ENCODE measurements at regions not wholly inside any gene's neighbourhood (a gene's known extent, or its start where the extent isn't known, plus 50 kb on each side); places are given as distances from the start of the nearest gene placed in this dataset.

DNA sequence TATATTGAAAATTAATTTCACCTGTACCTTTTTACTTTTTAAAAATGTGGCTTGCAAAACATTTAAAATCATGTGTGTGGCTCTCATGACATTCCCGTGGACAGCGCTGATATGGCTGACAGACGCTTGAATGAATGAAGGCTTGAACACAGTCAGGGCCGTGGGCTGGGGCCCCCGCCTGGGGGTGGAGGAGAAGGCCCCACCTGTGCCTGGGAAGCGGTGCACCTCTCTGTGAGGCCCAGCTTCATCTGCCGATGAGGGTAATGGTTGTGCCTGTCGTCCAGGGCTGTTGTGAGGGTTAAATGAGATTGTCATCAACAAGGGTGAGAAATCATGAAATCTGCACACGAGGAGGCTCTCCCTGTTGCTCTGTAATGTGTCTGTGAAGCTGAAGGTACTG, 85.9 kb upstream of the PRR23E start:
- Histone ChIP-seq H4K91ac (ENCODE audit: low read depth, low read length) (no peak overlapping the region), H3K4ac (ENCODE audit: low read depth, low read length) (no peak overlapping the region), H3K79me2 (ENCODE audit: control insufficient read depth, insufficient read depth, low read length, poor library complexity) (no peaks in the 10 kb centered on the region), H4K8ac (ENCODE audit: low read depth, low read length) (no peak overlapping the region), H2AFZ (ENCODE audit: insufficient read depth, low read length, poor library complexity) (no peak overlapping the region), H3K79me1 (ENCODE audit: low read length) (no peaks in the 10 kb centered on the region), H3K9ac (ENCODE audit: low read length) (no peak overlapping the region), H3K14ac (ENCODE audit: low read length) (no peak overlapping the region), H3K27ac (ENCODE audit: low read depth, low read length) (no peak overlapping the region), H2BK120ac (ENCODE audit: insufficient read depth, low read length, poor library complexity) (no peak overlapping the region), H3K9me3 (ENCODE audit: insufficient read depth, low read depth, low read length) (peaks cover 4% of the 10 kb centered on the region), H3K27me3 (ENCODE audit: insufficient read depth, low read length) (no peaks in the 10 kb centered on the region), H2BK5ac (ENCODE audit: low read depth, low read length, poor library complexity) (no peak overlapping the region), H3K23ac (ENCODE audit: low read length) (no peak overlapping the region), H3K36me3 (ENCODE audit: control insufficient read depth in 1 of 2, insufficient read depth in 2 of 2, low read length in 2 of 2) (no peaks in the 10 kb centered on the region), H2BK12ac (ENCODE audit: low read length) (no peak overlapping the region), H4K12ac (ENCODE audit: low read depth, low read length) (no peak overlapping the region), H3K4me2 (ENCODE audit: low read length) (no peak overlapping the region), H3K4me1 (ENCODE audit: control insufficient read depth in 1 of 2, insufficient read depth in 2 of 2, low read length in 2 of 2) (no peaks in the 10 kb centered on the region), H3K4me3 (ENCODE audit: low read depth, low read length) (no peak overlapping the region), H3K18ac (ENCODE audit: low read length) (no peak overlapping the region), H2AK5ac (ENCODE audit: low read length) (no peak overlapping the region)
- no peak for DNase-seq
- WGBS (ENCODE audit: extremely low coverage, insufficient coverage, insufficient read length): no CpG with 5 or more reads among the region's 9 CpGs

DNA sequence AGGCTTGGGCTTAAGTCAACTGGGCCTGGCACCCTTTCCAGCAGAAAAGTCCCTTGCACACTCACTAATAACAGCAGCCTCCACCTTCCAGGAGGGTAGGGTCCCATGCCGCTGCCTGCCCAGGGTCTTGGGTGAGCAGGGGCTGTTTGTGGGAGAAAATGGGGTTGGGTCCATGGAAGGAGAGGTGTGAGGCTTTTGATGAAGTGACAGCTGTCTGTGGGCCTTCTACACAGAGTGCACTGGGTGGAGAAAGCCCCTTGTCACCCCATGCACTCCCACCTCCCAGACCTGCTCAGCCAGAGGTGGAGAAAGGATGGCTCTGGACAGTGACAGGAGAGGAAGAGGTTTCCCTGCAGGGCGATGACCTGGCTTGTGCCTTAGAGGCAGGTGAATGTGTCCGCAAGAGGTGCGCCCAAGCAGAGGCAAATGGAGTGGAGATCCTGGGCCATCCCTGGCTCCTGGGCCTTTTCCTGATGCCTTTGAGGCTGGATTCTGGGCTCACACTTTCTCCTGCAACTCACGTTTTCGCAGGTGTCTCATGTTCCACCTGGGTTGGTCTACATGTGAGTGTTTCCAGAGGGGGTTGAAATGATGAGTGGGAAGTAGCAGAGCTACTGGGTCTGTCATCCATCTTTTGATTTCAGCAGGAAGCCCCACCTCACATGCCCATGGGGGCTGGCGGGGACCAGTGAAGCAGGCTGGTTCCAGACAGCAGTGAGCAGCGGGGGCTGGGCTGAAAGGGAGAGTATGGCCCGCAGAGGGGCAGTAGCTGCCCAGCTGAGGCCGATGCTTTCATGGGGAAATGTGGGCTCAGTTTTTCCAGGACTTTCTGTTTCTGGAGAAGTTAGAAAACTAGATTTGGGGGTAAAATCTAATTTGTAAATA, 85.2 kb upstream of the PRR23E start:
- no peaks in the 10 kb centered on the region for H3K79me1 ChIP-seq (ENCODE audit: low read length)
- H3K79me2 ChIP-seq (ENCODE audit: control insufficient read depth, insufficient read depth, low read length, poor library complexity): no peaks in the 10 kb centered on the region
- no peak overlapping the region for H3K14ac ChIP-seq (ENCODE audit: low read length)
- peaks cover 5% of the 10 kb centered on the region for H3K9me3 ChIP-seq (ENCODE audit: insufficient read depth, low read depth, low read length)
- H3K18ac ChIP-seq (ENCODE audit: low read length): no peak overlapping the region
- no peaks in the 10 kb centered on the region for H3K36me3 ChIP-seq (ENCODE audit: control insufficient read depth in 1 of 2, insufficient read depth in 2 of 2, low read length in 2 of 2)
- H4K8ac ChIP-seq (ENCODE audit: low read depth, low read length): no peak overlapping the region
- H3K9ac ChIP-seq (ENCODE audit: low read length): no peak overlapping the region
- WGBS (ENCODE audit: extremely low coverage, insufficient coverage, insufficient read length): no CpG with 5 or more reads among the region's 10 CpGs
- no peak overlapping the region for H4K91ac ChIP-seq (ENCODE audit: low read depth, low read length)
- H3K4me1 ChIP-seq (ENCODE audit: control insufficient read depth in 1 of 2, insufficient read depth in 2 of 2, low read length in 2 of 2): no peaks in the 10 kb centered on the region
- H4K12ac ChIP-seq (ENCODE audit: low read depth, low read length): no peak overlapping the region
- H3K4me3 ChIP-seq (ENCODE audit: low read depth, low read length): no peak overlapping the region
- no peak overlapping the region for H2BK12ac ChIP-seq (ENCODE audit: low read length)
- H3K4me2 ChIP-seq (ENCODE audit: low read length): no peak overlapping the region
- no peak overlapping the region for H3K23ac ChIP-seq (ENCODE audit: low read length)
- no peaks in the 10 kb centered on the region for H3K27me3 ChIP-seq (ENCODE audit: insufficient read depth, low read length)
- no peak overlapping the region for H2AK5ac ChIP-seq (ENCODE audit: low read length)
- H2BK120ac ChIP-seq (ENCODE audit: insufficient read depth, low read length, poor library complexity): no peak overlapping the region
- no peak overlapping the region for H2AFZ ChIP-seq (ENCODE audit: insufficient read depth, low read length, poor library complexity)
- H2BK5ac ChIP-seq (ENCODE audit: low read depth, low read length, poor library complexity): no peak overlapping the region
- no peak for DNase-seq
- H3K4ac ChIP-seq (ENCODE audit: low read depth, low read length): no peak overlapping the region
- no peak overlapping the region for H3K27ac ChIP-seq (ENCODE audit: low read depth, low read length)

DNA sequence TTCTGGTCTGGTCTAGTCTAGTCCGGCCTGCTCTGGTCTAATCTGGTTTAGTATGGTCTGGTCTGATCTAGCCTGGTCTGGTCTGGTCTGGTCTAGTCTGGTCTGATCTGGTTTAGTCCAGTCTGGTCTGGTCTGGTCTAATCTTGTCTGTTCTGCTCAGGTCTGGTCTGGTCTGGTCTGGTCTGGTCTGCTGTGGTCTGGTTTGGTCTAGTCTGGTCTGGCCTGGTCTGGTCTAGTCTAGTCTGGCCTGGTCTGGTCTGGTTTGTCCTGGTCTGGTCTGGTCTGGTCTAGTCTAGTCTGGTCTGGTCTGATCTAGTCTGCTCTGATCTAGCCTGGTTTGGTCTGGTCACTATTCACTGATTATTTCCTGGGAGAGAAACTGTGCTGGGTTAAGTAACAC, 84.1 kb upstream of the PRR23E start:
- Histone ChIP-seq H2AK5ac (ENCODE audit: low read length) (no peak overlapping the region), H3K23ac (ENCODE audit: low read length) (no peak overlapping the region), H3K27ac (ENCODE audit: low read depth, low read length) (no peak overlapping the region), H3K9ac (ENCODE audit: low read length) (no peak overlapping the region), H2BK12ac (ENCODE audit: low read length) (no peak overlapping the region), H2AFZ (ENCODE audit: insufficient read depth, low read length, poor library complexity) (no peak overlapping the region), H4K8ac (ENCODE audit: low read depth, low read length) (no peak overlapping the region), H3K14ac (ENCODE audit: low read length) (no peak overlapping the region), H3K79me1 (ENCODE audit: low read length) (no peaks in the 10 kb centered on the region), H4K91ac (ENCODE audit: low read depth, low read length) (no peak overlapping the region), H3K27me3 (ENCODE audit: insufficient read depth, low read length) (no peaks in the 10 kb centered on the region), H3K4ac (ENCODE audit: low read depth, low read length) (no peak overlapping the region), H3K18ac (ENCODE audit: low read length) (no peak overlapping the region), H3K9me3 (ENCODE audit: insufficient read depth, low read depth, low read length) (peaks cover 5% of the 10 kb centered on the region), H3K36me3 (ENCODE audit: control insufficient read depth in 1 of 2, insufficient read depth in 2 of 2, low read length in 2 of 2) (no peaks in the 10 kb centered on the region), H3K4me1 (ENCODE audit: control insufficient read depth in 1 of 2, insufficient read depth in 2 of 2, low read length in 2 of 2) (no peaks in the 10 kb centered on the region), H3K4me2 (ENCODE audit: low read length) (no peak overlapping the region), H4K12ac (ENCODE audit: low read depth, low read length) (no peak overlapping the region), H3K79me2 (ENCODE audit: control insufficient read depth, insufficient read depth, low read length, poor library complexity) (no peaks in the 10 kb centered on the region), H2BK120ac (ENCODE audit: insufficient read depth, low read length, poor library complexity) (no peak overlapping the region), H2BK5ac (ENCODE audit: low read depth, low read length, poor library complexity) (no peak overlapping the region), H3K4me3 (ENCODE audit: low read depth, low read length) (no peak overlapping the region)
- WGBS (ENCODE audit: extremely low coverage, insufficient coverage, insufficient read length): no CpG with 5 or more reads among the region's 1 CpG
- DNase-seq: no peak

DNA sequence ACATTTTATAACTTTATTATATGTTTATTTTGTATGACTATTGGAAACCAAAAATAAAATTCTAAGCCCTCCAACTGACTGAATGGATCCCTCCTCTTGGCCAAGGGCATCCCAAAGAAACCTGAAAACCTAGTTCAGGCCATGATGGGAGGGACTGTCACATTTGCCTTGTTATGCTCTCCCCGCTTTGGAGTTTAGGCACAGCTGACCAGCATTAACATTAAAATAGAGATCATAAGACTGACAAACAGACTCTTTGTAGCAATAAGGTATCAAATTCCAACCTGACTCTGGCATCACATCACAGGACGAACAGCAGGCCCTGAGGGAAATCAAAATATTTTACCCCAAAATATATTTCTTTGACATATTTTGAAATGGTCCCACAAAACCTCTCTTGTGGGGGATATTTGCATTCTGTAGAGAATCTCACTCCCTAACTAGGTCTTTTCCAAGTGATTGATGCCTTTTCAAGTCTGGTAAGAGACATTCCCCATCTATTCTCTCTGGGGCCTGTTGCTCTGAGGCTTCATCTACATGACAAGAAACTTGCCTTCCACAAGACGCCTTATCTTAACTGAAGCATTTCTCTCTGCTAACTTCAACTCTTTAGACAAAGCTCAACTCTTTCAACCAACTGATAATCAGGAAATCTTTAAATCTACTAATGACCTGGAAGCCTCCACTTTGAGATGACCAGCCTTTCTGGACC, 81.8 kb upstream of the PRR23E start:
- no peaks in the 10 kb centered on the region for H3K4me1 ChIP-seq (ENCODE audit: control insufficient read depth in 1 of 2, insufficient read depth in 2 of 2, low read length in 2 of 2)
- H3K36me3 ChIP-seq (ENCODE audit: control insufficient read depth in 1 of 2, insufficient read depth in 2 of 2, low read length in 2 of 2): no peaks in the 10 kb centered on the region
- no peak overlapping the region for H2AK5ac ChIP-seq (ENCODE audit: low read length)
- no peak overlapping the region for H4K8ac ChIP-seq (ENCODE audit: low read depth, low read length)
- WGBS (ENCODE audit: extremely low coverage, insufficient coverage, insufficient read length): no CpG with 5 or more reads among the region's 3 CpGs
- no peaks in the 10 kb centered on the region for H3K79me1 ChIP-seq (ENCODE audit: low read length)
- H3K9ac ChIP-seq (ENCODE audit: low read length): no peak overlapping the region
- peaks cover 5% of the 10 kb centered on the region for H3K9me3 ChIP-seq (ENCODE audit: insufficient read depth, low read depth, low read length)
- H3K27me3 ChIP-seq (ENCODE audit: insufficient read depth, low read length): peaks cover 2% of the 10 kb centered on the region
- H4K12ac ChIP-seq (ENCODE audit: low read depth, low read length): no peak overlapping the region
- no peak overlapping the region for H3K14ac ChIP-seq (ENCODE audit: low read length)
- no peak overlapping the region for H2BK5ac ChIP-seq (ENCODE audit: low read depth, low read length, poor library complexity)
- no peaks in the 10 kb centered on the region for H3K79me2 ChIP-seq (ENCODE audit: control insufficient read depth, insufficient read depth, low read length, poor library complexity)
- H3K18ac ChIP-seq (ENCODE audit: low read length): no peak overlapping the region
- no peak overlapping the region for H2BK12ac ChIP-seq (ENCODE audit: low read length)
- no peak overlapping the region for H3K27ac ChIP-seq (ENCODE audit: low read depth, low read length)
- H4K91ac ChIP-seq (ENCODE audit: low read depth, low read length): no peak overlapping the region
- DNase-seq: no peak
- H2AFZ ChIP-seq (ENCODE audit: insufficient read depth, low read length, poor library complexity): no peak overlapping the region
- H3K4me3 ChIP-seq (ENCODE audit: low read depth, low read length): no peak overlapping the region
- H3K23ac ChIP-seq (ENCODE audit: low read length): no peak overlapping the region
- no peak overlapping the region for H3K4ac ChIP-seq (ENCODE audit: low read depth, low read length)
- no peak overlapping the region for H3K4me2 ChIP-seq (ENCODE audit: low read length)
- H2BK120ac ChIP-seq (ENCODE audit: insufficient read depth, low read length, poor library complexity): no peak overlapping the region
